DND-41 (cell line): ENCODE measurements at regions not wholly inside any gene's neighbourhood (a gene's known extent, or its start where the extent isn't known, plus 50 kb on each side); places are given as distances from the start of the nearest gene placed in this dataset.

ENCODE experiments used
- ATAC-seq: fragments of 200-7000 bp; cut with Tn5 transposase; 3 replicates; pipeline ENCODE4 v1.9.1; 2021; ENCODE audit warnings: low read depth; ENCODE audit not compliant: insufficient read depth
- DNase-seq: peaks from one replicate; pipeline ENCODE4 v3.0.0-alpha.2; 2020
- H2AFZ ChIP-seq: 2 replicates; pipeline ENCODE4 v1.6.0; 2012; ENCODE audit warnings: low read depth, low read length
- H3K27ac ChIP-seq: 2 replicates; pipeline ENCODE4 v1.5.1; 2012; ENCODE audit warnings: low read length, inconsistent platforms
- H3K27me3 ChIP-seq: fragments of 200-600 bp; sonication (generic); 2 replicates; pipeline ENCODE4 v1.6.0; 2012; ENCODE audit warnings: low read length, mild to moderate bottlenecking, inconsistent platforms; ENCODE audit not compliant: insufficient read depth, poor library complexity
- H3K36me3 ChIP-seq: 2 replicates; pipeline ENCODE4 v1.5.1; 2012; ENCODE audit warnings: low read length, inconsistent platforms; ENCODE audit not compliant: insufficient read depth
- H3K4me1 ChIP-seq: 2 replicates; pipeline ENCODE4 v1.5.1; 2012; ENCODE audit warnings: mild to moderate bottlenecking, low read length; ENCODE audit not compliant: insufficient read depth
- H3K4me2 ChIP-seq: 2 replicates; pipeline ENCODE4 v1.6.0; 2012; ENCODE audit warnings: mild to moderate bottlenecking, moderate library complexity, low read length, inconsistent platforms; ENCODE audit not compliant: insufficient read depth
- H3K4me3 ChIP-seq, 2 experiments: fragments of 200-600 bp in 1 of 2; shearing (Covaris generic) in 1 of 2; 2 replicates each; pipeline ENCODE4 v1.5.1; 2012 to 2016; ENCODE audit warnings: inconsistent platforms in 2 of 2, low read length in 2 of 2, mild to moderate bottlenecking in 2 of 2, low read depth in 1 of 2, moderate library complexity in 1 of 2
- H3K79me2 ChIP-seq: 2 replicates; pipeline ENCODE4 v1.6.0; 2012; ENCODE audit warnings: low read length, inconsistent platforms; ENCODE audit not compliant: insufficient read depth
- H3K9ac ChIP-seq: 2 replicates; pipeline ENCODE4 v1.6.0; 2012; ENCODE audit warnings: low read depth, mild to moderate bottlenecking, inconsistent platforms, low read length, moderate library complexity
- H3K9me3 ChIP-seq: 2 replicates; pipeline ENCODE4 v1.5.1; 2012; ENCODE audit warnings: low read length, moderate library complexity, mild to moderate bottlenecking, inconsistent platforms; ENCODE audit not compliant: insufficient read depth, severe bottlenecking
- H4K20me1 ChIP-seq: 2 replicates; pipeline ENCODE4 v1.6.0; 2012; ENCODE audit warnings: low read length; ENCODE audit not compliant: insufficient read depth
- EZH2 ChIP-seq: IDR thresholded peaks from 3 replicates; pipeline ENCODE4 v1.6.1; 2012; ENCODE audit warnings: borderline replicate concordance, low read depth, mild to moderate bottlenecking, moderate library complexity, low read length, inconsistent platforms; ENCODE audit not compliant: severe bottlenecking
- TF ChIP-seq, protein P1 (sequence below): IDR thresholded peaks from 2 replicates; pipeline ENCODE4 v1.5.1; 2012; ENCODE audit warnings: borderline replicate concordance, low read length, moderate library complexity, mild to moderate bottlenecking; ENCODE audit not compliant: poor library complexity, severe bottlenecking; ENCODE audit errors: extremely low read depth

DNA sequence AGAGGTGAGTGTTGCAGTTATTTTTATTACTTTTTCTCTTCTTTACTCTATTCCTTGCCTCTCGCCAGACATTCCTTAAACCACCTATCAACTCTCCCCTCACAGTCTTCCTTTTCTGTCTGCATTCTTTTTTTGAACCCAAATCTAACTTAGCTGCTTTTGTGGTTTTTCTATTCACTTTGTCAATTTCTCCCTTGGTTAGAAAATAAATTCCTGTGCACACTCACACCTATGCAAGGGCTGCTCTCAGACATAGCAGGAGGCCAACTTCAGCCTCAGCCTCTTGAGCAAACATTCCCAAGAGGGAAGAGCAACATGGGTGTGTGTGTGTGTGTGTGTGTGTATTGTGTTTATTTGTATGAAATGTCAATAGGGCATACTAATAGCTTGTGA is 808.6 kb downstream of the RNF144A start:
- Histone ChIP-seq H3K4me1 (peaks cover 10% of the 10 kb centered on the region), H3K79me2 (no peaks in the 10 kb centered on the region), H3K27me3 (no peaks in the 10 kb centered on the region), H2AFZ (no peak overlapping the region), H4K20me1 (no peaks in the 10 kb centered on the region), H3K27ac (no peak overlapping the region), H3K9ac (no peak overlapping the region), H3K9me3 (no peaks in the 10 kb centered on the region), H3K4me3 (no peak overlapping the region), H3K36me3 (no peaks in the 10 kb centered on the region), H3K4me2 (no peak overlapping the region)
- no peak for TF ChIP-seq EZH2
- TF ChIP-seq, protein P1, sequence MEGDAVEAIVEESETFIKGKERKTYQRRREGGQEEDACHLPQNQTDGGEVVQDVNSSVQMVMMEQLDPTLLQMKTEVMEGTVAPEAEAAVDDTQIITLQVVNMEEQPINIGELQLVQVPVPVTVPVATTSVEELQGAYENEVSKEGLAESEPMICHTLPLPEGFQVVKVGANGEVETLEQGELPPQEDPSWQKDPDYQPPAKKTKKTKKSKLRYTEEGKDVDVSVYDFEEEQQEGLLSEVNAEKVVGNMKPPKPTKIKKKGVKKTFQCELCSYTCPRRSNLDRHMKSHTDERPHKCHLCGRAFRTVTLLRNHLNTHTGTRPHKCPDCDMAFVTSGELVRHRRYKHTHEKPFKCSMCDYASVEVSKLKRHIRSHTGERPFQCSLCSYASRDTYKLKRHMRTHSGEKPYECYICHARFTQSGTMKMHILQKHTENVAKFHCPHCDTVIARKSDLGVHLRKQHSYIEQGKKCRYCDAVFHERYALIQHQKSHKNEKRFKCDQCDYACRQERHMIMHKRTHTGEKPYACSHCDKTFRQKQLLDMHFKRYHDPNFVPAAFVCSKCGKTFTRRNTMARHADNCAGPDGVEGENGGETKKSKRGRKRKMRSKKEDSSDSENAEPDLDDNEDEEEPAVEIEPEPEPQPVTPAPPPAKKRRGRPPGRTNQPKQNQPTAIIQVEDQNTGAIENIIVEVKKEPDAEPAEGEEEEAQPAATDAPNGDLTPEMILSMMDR = no peak
- ATAC-seq (no peak), DNase-seq (no peak)

- DNase-seq (no peak), ATAC-seq (no peak)
- TF ChIP-seq, protein P1 = no peak
- no peak for TF ChIP-seq EZH2
- H3K36me3 ChIP-seq = no peaks in the 10 kb centered on the region
- H4K20me1 ChIP-seq = no peaks in the 10 kb centered on the region
- H2AFZ ChIP-seq = no peak overlapping the region
- H3K79me2 ChIP-seq = no peaks in the 10 kb centered on the region
- no peak overlapping the region for H3K9ac ChIP-seq
- H3K9me3 ChIP-seq = no peaks in the 10 kb centered on the region
- H3K4me3 ChIP-seq = no peak overlapping the region
- H3K27ac ChIP-seq = no peak overlapping the region
- no peak overlapping the region for H3K4me2 ChIP-seq
- peaks cover 10% of the 10 kb centered on the region for H3K4me1 ChIP-seq
- no peaks in the 10 kb centered on the region for H3K27me3 ChIP-seq
Observed at GRCh38 chr2:7726989-7727388, 809.8 kb downstream of the RNF144A start.

DNA sequence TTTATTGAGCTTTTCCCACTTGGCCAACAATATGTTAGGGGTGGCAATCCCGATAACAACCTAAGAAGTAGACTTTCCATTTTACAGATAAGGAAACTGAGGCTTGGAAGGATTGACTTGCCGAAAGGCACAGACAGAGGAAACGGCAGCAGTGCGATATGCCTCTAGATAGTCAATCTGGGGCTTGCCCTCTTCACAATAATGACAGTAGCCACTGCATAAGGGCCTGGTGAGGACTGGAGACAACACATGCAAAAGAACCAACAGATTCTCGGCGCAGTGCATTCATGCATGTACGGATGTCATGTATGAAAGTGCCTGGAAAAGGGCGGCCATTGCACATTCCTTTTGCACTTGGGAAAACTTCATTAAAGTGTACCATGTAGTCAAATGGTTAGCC is 811.2 kb downstream of the RNF144A start:
- DNase-seq (no peak), ATAC-seq (no peak)
- Histone ChIP-seq H3K27me3 (no peaks in the 10 kb centered on the region), H3K4me3 (no peak overlapping the region), H4K20me1 (no peaks in the 10 kb centered on the region), H3K9me3 (no peaks in the 10 kb centered on the region), H3K79me2 (no peaks in the 10 kb centered on the region), H2AFZ (no peak overlapping the region), H3K27ac (no peak overlapping the region), H3K4me1 (peaks cover 10% of the 10 kb centered on the region), H3K9ac (no peak overlapping the region), H3K4me2 (no peak overlapping the region), H3K36me3 (no peaks in the 10 kb centered on the region)
- TF ChIP-seq EZH2 = no peak
- TF ChIP-seq, protein P1 = no peak

GRCh38 chr2:7730449-7730848 is 813.2 kb downstream of the RNF144A start:
- H2AFZ ChIP-seq = no peak overlapping the region
- no peak overlapping the region for H3K4me3 ChIP-seq
- H3K79me2 ChIP-seq = no peaks in the 10 kb centered on the region
- ATAC-seq (no peak), DNase-seq (no peak)
- no peak overlapping the region for H3K27ac ChIP-seq
- H3K27me3 ChIP-seq = no peaks in the 10 kb centered on the region
- H3K4me1 ChIP-seq = peaks cover 6% of the 10 kb centered on the region
- TF ChIP-seq EZH2 = no peak
- TF ChIP-seq, protein P1 = no peak
- no peak overlapping the region for H3K4me2 ChIP-seq
- H3K36me3 ChIP-seq = no peaks in the 10 kb centered on the region
- H3K9ac ChIP-seq = no peak overlapping the region
- H3K9me3 ChIP-seq = no peaks in the 10 kb centered on the region
- H4K20me1 ChIP-seq = no peaks in the 10 kb centered on the region
